Mucosa of stomach (tissue), 1 donor: ENCODE measurements at regions not wholly inside any gene's neighbourhood (a gene's known extent, or its start where the extent isn't known, plus 50 kb on each side); places are given as distances from the start of the nearest gene placed in this dataset.

Experiments used
- H3K27me3 ChIP-seq: one replicate; pipeline ENCODE4 v1.7.0; 2013; ENCODE audit warnings: mild to moderate bottlenecking, low read length; ENCODE audit not compliant: control insufficient read depth, insufficient read depth
- H3K36me3 ChIP-seq: one replicate; pipeline ENCODE4 v1.7.0; 2013; ENCODE audit warnings: low read length; ENCODE audit not compliant: control insufficient read depth, insufficient read depth
- H3K4me1 ChIP-seq: one replicate; pipeline ENCODE4 v1.7.0; 2013; ENCODE audit warnings: mild to moderate bottlenecking, low read length; ENCODE audit not compliant: control insufficient read depth, insufficient read depth
- H3K4me3 ChIP-seq: one replicate; pipeline ENCODE4 v1.7.0; 2013; ENCODE audit warnings: low read length
- H3K9ac ChIP-seq: one replicate; pipeline ENCODE4 v1.7.0; 2013; ENCODE audit warnings: mild to moderate bottlenecking, low read length, moderate library complexity
- H3K9me3 ChIP-seq: one replicate; pipeline ENCODE4 v1.7.0; 2013; ENCODE audit warnings: mild to moderate bottlenecking, low read length, moderate library complexity; ENCODE audit not compliant: control insufficient read depth
- donor health status: Pancreatic carcinoma.

GRCh38 chr15:62719316-62719715, 323.2 kb upstream of the TPM1 start:
- H3K36me3 ChIP-seq: peaks cover 7% of the 10 kb centered on the region
- no peaks in the 10 kb centered on the region for H3K27me3 ChIP-seq
- no peak overlapping the region for H3K4me3 ChIP-seq
- no peak overlapping the region for H3K9ac ChIP-seq
- H3K4me1 ChIP-seq: no peaks in the 10 kb centered on the region
- no peaks in the 10 kb centered on the region for H3K9me3 ChIP-seq

DNA sequence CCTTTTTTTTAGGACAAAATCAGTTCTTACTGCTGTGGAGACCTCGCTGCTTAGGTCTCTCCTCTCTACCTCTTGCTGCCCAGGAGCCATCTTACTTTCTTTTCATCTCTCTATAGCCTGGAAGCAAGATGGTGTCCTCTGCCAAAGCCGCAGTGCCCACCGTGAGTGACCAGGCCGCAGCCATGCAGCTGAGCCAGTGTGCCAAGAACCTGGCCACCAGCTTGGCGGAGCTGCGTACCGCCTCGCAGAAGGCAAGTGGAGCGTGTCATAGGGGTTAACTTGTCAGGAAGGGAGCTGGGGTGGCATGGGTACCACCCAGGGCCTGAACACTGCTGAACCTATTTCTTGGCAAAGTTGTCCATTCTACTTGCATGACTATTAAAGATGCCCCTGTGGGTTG, 320.3 kb upstream of the TPM1 start:
- no peaks in the 10 kb centered on the region for H3K9me3 ChIP-seq
- H3K36me3 ChIP-seq: peaks cover 7% of the 10 kb centered on the region
- no peaks in the 10 kb centered on the region for H3K27me3 ChIP-seq
- no peak overlapping the region for H3K4me3 ChIP-seq
- no peaks in the 10 kb centered on the region for H3K4me1 ChIP-seq
- H3K9ac ChIP-seq: no peak overlapping the region

DNA sequence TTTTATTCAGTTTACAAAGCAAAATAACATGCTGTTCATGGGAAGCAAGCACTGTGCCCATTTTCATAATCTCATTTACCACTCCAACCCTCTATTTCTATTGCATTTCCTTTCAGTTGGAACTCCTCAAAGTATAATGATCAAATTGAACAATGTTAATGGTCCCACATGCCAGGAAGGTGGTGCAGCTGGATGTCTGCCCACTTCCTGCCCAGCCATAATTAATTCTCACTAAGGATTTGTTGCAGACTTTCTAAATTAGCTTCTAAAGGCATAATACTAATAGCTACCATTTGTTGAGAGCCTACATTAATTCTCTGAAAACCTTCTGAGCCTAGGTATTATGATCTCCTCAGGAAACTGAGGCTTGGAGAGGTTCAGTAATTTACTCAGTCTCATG, 316.1 kb upstream of the TPM1 start:
- no peaks in the 10 kb centered on the region for H3K27me3 ChIP-seq
- no peaks in the 10 kb centered on the region for H3K4me1 ChIP-seq
- no peaks in the 10 kb centered on the region for H3K9me3 ChIP-seq
- no peak overlapping the region for H3K9ac ChIP-seq
- no peak overlapping the region for H3K4me3 ChIP-seq
- H3K36me3 ChIP-seq: no peaks in the 10 kb centered on the region

DNA sequence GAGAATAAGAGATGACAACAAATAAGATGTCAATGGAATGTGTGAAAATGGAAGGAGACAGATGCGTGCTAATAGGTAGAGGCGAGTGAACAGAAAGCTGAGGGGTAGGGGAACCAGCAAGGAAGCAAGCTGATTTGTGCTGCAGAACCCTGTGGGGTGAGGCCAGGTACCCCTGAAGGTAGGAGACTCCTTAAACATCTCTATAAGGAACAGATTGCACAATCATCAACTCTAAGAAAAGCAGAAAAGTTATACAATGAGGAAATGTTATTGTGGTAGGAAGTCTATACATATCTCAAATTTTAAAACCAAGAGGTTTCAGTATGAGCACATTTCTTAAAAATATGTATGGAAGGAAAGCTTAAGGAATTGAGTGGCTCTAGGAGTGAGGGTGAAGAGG, 315.0 kb upstream of the TPM1 start:
- Histone ChIP-seq H3K27me3 (no peaks in the 10 kb centered on the region), H3K9me3 (no peaks in the 10 kb centered on the region), H3K9ac (no peak overlapping the region), H3K4me3 (no peak overlapping the region), H3K36me3 (no peaks in the 10 kb centered on the region), H3K4me1 (no peaks in the 10 kb centered on the region)

- Histone ChIP-seq H3K36me3 (no peaks in the 10 kb centered on the region), H3K27me3 (no peaks in the 10 kb centered on the region), H3K4me3 (no peak overlapping the region), H3K4me1 (no peaks in the 10 kb centered on the region), H3K9me3 (no peaks in the 10 kb centered on the region), H3K9ac (no peak overlapping the region)
Measured at GRCh38 chr15:62730825-62731224, 311.7 kb upstream of the TPM1 start.

DNA sequence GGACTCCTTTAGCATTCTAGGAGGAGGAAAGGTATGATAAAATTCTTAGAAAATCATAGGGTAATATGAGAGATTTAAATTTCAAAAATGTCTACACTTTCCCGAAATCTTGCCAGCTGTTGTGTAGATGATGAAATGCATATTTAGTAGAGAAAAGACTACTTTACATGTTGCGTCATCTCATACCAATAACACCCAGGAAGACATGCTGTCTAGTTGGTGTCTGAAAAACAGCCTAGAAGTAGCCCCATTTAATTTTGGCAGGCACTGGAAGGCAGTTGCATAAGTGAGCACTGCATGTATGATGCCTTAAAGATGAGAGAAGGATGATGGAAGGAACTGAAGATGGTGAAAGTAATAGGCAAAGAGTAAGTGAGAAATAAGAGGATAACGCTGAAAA, 310.5 kb upstream of the TPM1 start:
- Histone ChIP-seq H3K4me1 (no peaks in the 10 kb centered on the region), H3K9me3 (no peaks in the 10 kb centered on the region), H3K9ac (no peak overlapping the region), H3K36me3 (peaks cover 3% of the 10 kb centered on the region), H3K4me3 (no peak overlapping the region), H3K27me3 (no peaks in the 10 kb centered on the region)

DNA sequence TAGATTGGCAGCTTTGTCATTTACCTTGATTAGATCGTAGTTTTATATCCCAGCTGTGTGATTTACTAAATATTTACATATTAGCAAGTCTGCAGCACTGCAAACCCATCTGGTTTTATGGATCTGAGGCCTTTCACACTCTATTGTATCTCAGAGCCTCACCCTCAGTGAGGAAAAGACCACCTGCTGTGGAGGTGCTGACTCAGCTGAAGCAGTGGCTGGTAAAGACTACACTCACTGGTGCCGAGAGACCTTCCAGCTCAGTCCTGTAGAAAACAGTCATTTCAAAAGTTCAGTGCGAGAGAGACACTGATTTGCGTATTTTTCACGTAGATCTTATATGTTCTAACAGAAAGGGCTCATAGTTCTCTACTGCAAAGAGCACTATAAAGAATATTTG, 307.8 kb upstream of the TPM1 start:
- Histone ChIP-seq H3K9me3 (no peaks in the 10 kb centered on the region), H3K4me1 (no peaks in the 10 kb centered on the region), H3K36me3 (peaks cover 5% of the 10 kb centered on the region), H3K9ac (no peak overlapping the region), H3K27me3 (no peaks in the 10 kb centered on the region), H3K4me3 (no peak overlapping the region)

DNA sequence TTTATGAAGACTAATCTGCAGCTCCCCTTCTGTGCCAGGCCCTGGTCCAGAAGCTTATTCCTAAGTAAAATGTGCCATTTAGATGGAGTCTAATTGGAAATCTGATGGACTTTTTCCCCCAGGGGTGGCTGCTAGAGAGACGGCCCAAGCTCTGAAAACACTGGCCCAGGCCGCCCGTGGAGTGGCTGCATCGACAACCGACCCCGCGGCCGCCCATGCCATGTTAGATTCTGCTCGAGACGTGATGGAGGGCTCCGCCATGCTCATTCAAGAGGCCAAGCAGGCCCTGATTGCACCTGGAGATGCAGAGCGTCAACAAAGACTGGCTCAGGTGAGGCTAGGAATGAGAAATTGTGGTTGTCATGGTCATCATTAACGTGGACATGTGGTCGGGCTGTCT, 305.8 kb upstream of the TPM1 start:
- H3K4me1 ChIP-seq: no peaks in the 10 kb centered on the region
- peaks cover 5% of the 10 kb centered on the region for H3K36me3 ChIP-seq
- no peak overlapping the region for H3K4me3 ChIP-seq
- H3K9me3 ChIP-seq: no peaks in the 10 kb centered on the region
- no peaks in the 10 kb centered on the region for H3K27me3 ChIP-seq
- H3K9ac ChIP-seq: no peak overlapping the region

- Histone ChIP-seq H3K36me3 (peaks cover 5% of the 10 kb centered on the region), H3K4me3 (no peak overlapping the region), H3K9me3 (no peaks in the 10 kb centered on the region), H3K4me1 (no peaks in the 10 kb centered on the region), H3K27me3 (no peaks in the 10 kb centered on the region), H3K9ac (no peak overlapping the region)
Measured at GRCh38 chr15:62737551-62737950, 305.0 kb upstream of the TPM1 start.

DNA sequence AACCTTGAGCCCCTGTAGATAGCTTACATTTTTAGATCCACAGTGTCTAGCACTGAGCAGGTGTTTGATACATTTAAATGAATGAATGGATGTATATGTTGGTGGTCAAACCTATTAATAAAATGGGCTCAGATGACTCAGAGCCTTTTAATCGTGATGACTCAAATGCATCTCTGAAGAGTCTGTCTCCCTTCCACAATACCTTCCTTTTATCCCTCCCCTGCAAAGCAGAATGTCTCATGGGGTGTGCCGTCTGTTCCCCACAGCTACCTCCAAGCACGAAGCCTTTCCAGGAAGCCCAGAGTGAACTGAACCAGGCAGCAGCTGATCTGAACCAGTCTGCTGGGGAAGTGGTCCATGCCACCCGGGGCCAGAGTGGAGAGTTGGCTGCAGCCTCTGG, 303.5 kb upstream of the TPM1 start:
- Histone ChIP-seq H3K9ac (no peak overlapping the region), H3K9me3 (no peaks in the 10 kb centered on the region), H3K4me3 (no peak overlapping the region), H3K36me3 (peaks cover 5% of the 10 kb centered on the region), H3K4me1 (no peaks in the 10 kb centered on the region), H3K27me3 (no peaks in the 10 kb centered on the region)

DNA sequence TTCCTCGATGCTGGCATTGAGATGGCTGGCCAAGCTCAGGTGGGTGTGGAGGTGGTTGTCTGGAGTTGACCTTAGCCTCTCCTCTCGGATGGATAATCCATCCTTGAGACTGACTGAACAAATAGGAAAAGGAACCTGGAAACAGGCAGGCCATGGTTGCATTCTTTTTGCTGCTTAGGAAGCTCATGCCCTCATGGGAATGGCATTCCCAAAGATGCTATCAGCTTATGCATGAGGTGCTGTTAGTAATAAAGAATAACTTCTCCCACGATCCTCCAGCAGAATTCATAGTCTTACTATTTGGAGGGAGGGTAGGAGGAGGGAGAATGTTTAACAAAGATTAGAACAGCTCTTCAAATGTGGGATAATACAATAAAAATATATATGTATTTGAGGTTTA, 303.0 kb upstream of the TPM1 start:
- no peak overlapping the region for H3K4me3 ChIP-seq
- H3K4me1 ChIP-seq: no peaks in the 10 kb centered on the region
- H3K9me3 ChIP-seq: no peaks in the 10 kb centered on the region
- no peaks in the 10 kb centered on the region for H3K27me3 ChIP-seq
- no peak overlapping the region for H3K9ac ChIP-seq
- H3K36me3 ChIP-seq: peaks cover 5% of the 10 kb centered on the region

- Histone ChIP-seq H3K9ac (no peak overlapping the region), H3K27me3 (no peaks in the 10 kb centered on the region), H3K36me3 (peaks cover 5% of the 10 kb centered on the region), H3K4me1 (no peaks in the 10 kb centered on the region), H3K9me3 (no peaks in the 10 kb centered on the region), H3K4me3 (no peak overlapping the region)
Measured at GRCh38 chr15:62740141-62741004, 302.2 kb upstream of the TPM1 start.

GRCh38 chr15:62741106-62741505, 301.4 kb upstream of the TPM1 start:
- no peak overlapping the region for H3K9ac ChIP-seq
- H3K36me3 ChIP-seq: peaks cover 5% of the 10 kb centered on the region
- peaks cover 3% of the 10 kb centered on the region for H3K4me1 ChIP-seq
- H3K9me3 ChIP-seq: no peaks in the 10 kb centered on the region
- H3K4me3 ChIP-seq: no peak overlapping the region
- no peaks in the 10 kb centered on the region for H3K27me3 ChIP-seq
